Activated CD4-positive, alpha-beta T cell treated with anti-CD3 and anti-CD28 coated beads for 48 hours (primary cell): ENCODE measurements at regions not wholly inside any gene's neighbourhood (a gene's known extent, or its start where the extent isn't known, plus 50 kb on each side); places are given as distances from the start of the nearest gene placed in this dataset.
A peak's percentile ranks its signal among the peaks of the same experiment; 100 is the strongest.
"Not testable (repeated sequence)": the region's sequence is repeated elsewhere in the genome, so short reads cannot be mapped to it uniquely, and the experiment has no call there.

Experiments
- DNase-seq: peaks from one replicate; pipeline ENCODE4 v3.0.0-alpha.2; 2020

- no peak for DNase-seq
Measured at GRCh38 chrX:129158505-129158904, 364.8 kb downstream of the SMARCA1 start.

DNA sequence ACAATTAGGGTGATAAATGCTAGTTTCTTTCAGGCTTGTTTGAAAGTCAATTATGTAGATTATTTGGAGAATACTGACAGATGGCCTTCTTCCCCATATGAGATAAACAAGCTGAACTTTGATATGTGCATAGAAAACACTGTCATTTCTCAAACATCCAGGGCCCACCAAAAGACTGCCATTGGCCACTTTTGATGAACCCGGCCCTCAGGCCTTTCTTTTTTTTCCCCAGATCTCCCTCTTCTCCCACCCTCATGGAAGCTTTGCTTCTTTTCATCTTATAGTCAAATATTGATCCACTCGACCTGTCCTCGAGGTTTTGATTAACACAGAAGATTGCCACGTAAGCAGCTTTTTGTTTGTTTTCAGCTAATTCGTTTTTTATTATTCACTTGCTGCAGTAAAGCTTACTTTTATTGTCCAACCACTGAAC is 377.4 kb downstream of the SMARCA1 start:
- DNase-seq, result no peak

DNA sequence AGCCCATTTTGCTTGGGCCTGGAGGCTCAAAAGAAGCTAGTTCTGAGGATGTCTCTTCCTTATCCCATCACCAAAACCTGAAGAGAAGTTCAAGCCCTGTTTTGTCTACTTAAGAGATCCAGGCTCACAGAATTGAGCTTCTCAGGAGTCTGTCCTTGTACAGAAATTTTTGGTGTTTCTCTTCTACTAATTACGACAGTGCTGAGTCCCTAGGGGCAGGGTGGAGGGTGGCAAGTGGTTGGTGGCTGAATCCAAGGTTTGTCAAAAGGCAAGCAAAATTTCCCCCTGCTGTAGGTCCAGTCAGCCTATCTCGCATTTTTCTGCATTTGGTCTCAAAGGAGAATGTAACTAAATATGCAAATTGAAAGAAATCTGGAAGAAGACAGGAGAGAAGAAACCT is 377.9 kb downstream of the SMARCA1 start:
- no peak for DNase-seq

GRCh38 chrX:129144172-129145038 is 378.9 kb downstream of the SMARCA1 start:
- no peak for DNase-seq

DNA sequence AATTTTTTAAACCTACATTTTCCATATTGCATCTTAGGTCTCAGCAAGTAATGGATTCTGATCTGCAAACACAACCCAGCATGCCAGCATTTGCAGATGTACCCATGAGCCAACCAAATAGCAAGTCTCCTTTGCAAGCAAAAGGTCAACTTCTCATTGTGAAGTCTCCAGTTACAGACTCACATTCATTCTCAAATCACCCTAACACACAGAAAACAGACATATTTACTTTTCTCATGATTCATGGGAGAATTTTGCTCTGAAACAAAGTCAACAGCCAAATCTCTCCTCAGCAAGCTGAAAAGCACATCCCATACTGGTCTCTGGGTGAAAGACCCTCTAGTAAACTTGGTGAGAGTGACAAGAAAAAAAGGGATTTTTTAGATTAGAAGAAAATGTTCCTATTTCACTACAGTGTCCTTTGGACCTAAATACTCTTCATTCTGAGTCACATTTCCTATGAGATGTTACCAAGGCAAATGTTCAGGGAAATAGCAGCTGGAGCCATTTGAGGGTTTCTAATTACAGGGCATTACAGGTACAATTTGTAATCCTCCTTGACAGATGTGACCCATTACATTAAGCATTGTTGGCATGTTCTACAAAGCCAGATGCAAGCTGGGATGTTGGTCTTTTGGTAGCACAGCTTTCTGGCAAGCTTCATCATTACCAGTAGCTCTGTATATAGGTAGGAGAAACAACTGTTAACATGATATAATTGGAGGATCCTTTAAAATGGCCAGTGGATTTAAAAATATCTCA is 383.3 kb downstream of the SMARCA1 start:
- no peak for DNase-seq

DNA sequence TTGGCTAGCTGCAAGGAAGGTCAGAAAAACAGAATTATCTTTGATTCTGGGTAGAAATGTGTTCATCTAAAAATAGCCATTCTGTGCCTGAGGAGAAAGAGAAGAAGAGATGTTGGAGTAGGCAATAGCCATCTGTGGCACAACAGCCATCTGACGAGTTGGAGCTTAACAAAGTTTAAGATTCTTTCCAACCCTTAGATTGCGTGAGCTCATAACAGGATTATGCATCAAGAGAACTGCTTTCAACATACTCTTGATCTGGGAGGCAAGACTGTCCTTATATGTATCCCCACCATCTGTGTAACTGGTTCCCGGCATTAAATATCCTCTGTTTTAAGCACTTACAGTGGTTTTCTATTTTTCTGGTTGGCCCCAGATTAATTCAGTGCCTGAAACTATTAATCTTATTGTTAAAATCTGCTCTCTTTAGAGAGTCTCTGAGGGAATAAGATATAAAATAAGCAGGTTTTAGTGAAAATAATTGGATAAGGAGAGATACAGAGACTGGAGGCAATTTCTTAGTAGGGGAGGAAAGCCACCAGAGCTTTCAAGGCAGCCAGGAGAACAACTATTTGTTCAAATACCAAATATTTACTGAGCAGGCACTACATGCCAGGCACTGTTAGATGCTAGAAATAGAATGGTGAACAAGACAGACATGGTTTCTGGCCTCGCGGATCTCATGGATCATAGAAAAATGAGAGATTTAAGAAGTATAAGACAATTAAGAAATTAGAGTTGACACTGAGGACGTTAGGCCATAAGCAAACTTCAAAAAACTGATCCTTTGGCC is 398.0 kb downstream of the SMARCA1 start:
- DNase-seq, result no peak

DNA sequence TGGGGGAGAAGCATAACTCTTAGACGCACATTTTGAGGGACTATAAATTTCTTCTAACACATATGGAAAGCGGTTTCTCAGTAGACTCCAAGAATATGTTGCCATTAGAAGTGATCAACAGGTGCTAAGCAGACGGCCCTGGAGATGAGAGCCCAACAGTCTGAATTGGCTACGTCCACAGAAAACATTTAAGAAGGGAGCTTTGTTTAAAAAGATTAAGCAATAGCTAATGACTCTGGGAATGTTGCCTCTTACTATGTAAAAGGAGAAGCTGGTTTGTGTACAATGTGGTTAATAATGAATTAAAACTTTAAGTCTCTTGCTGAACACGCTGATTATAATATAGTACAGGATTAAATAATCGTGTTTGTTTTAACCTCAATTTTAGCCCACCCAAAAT is 399.5 kb downstream of the SMARCA1 start:
- no peak for DNase-seq

- DNase-seq, result no peak
Measured at GRCh38 chrX:129116676-129117470, 406.4 kb downstream of the SMARCA1 start.

DNA sequence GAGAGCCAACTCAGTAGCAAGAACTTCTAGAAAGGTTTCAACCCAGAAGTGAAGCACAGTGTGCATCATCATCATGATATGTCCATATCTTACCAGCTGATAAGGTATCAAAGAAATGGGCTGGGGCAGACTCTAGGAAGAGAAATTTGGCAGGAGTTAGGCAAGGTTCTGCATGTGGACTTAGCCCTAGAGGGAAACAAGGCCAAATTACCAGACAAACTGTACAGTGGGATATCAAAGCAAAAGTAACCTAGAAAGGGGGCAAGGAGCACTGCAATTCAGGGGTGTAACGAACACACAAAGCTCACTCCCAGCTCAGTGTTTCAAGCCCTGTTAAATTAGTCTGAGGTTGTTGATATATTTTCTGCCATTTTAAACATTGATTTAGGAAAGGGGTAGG is 407.4 kb downstream of the SMARCA1 start:
- no peak for DNase-seq

GRCh38 chrX:129115104-129115503 is 408.2 kb downstream of the SMARCA1 start:
- DNase-seq, result peak; percentile 29

GRCh38 chrX:129111081-129111798 is 412.1 kb downstream of the SMARCA1 start:
- DNase-seq, result no peak

GRCh38 chrX:129108936-129109335 is 414.4 kb downstream of the SMARCA1 start:
- no peak for DNase-seq

DNA sequence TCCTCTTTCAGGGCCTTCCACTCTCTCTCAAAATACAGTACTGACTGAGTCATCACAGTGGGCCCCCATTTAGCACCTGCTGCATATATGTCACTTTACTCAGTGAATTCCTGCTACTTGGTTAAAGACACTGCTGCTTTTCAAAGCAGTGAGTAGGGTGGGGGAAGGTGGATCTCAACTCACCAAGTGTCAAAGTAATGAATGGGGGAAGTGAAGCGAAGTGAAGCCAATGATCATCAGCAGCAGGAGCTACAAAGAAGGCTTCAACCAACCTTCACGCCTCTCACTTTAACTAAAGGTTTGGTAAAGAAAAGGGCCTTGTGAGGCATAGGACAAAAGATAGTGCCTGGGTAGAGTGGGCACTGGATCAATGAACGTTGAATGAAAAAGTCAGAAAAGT is 424.1 kb downstream of the SMARCA1 start:
- no peak for DNase-seq

GRCh38 chrX:129097668-129098067 is 425.6 kb downstream of the SMARCA1 start:
- no peak for DNase-seq

DNA sequence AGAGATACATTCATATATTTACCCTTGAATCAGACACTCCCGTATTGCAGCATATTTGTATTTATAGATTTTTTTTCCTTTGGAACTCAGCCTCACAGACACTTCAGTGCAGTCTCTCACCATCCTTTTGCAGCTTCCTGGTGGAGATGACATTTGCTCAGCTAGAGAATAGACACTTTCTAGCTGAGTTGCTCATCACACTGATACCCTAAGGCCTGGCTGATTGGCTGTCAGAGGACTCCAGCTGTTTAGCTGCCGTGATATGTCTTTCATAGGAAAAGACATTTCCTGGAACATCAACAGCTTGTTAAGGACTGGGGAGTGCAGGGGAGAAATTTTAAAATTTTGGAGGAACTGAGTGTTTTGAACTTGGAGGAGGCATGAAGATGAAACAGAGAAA is 429.6 kb downstream of the SMARCA1 start:
- DNase-seq, result no peak

DNA sequence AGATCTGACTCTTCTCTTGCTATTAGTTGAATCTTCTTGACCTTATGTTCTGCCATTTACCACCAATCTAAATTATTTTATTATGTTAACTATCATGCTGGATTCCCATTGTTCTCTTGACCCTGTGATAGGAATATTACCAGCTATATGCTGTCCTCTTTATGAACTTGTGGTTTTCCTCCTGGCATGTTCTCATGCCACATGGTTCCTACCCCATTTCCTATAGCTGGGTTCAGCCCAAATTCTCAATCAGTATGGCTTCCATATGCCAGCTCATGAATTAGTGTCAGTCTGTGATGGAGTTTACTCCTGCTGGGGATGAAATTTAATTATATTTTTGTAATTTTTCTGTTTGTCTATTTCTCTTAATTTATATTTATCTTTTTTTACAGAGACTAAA is 430.5 kb downstream of the SMARCA1 start:
- no peak for DNase-seq

DNA sequence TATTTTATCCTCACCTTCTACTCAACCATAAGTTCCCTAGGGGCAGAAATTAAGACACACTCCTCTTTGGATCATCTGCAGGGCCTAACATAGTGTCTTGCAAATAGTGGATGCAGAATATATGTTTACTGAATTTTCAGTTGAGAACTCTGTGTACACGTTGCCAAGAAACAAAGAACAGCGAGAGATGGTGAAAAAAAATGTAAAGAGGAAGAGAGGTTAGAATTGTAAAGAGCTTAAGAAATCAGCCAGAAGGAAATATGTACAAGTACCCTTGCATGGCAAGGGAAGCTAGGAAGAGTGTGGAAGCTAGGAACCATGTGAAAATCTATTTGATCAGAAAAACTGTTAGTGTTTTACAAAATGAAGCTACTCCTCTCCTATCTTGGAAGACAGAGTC is 431.0 kb downstream of the SMARCA1 start:
- DNase-seq, result no peak

GRCh38 chrX:129091097-129091496 is 432.2 kb downstream of the SMARCA1 start:
- no peak for DNase-seq

DNA sequence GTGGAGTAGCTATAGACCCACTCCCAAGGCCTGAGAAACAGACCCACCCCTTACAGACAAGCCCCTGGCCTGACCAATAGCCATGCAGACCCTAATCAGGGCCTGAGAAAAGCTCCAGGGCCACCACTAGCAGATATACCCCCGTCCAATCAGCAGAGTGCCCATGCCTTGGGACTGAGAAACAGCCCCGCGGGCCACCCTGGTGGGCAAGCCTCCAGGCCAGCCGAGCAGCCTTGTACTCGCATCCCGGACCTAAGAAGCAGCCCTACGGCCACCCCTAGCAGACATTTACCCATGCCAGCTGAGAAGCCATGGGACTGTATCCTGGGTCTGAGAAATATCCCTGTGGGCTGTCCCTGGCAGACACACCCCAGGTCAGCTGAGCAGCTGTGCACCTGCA is 436.5 kb downstream of the SMARCA1 start:
- no peak for DNase-seq

DNA sequence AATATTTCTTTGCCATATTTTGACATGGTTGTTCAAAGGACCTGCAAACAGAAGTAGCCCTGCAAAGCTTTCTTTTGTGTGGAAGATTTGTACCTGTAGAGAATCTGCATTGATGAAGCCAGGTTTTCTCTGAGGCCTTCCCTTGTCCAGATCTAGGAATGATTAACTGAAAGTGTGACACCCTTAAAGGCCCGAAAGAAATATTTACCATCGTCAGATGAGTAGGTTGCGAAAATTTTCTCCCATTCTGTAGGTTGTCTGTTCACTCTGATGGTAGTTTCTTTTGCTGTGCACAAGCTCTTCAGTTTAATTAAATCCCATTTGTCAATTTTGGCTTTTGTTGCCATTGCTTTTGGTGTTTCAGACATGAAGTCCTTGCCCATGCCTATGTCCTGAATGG is 439.0 kb downstream of the SMARCA1 start:
- DNase-seq, result not testable (repeated sequence)

DNA sequence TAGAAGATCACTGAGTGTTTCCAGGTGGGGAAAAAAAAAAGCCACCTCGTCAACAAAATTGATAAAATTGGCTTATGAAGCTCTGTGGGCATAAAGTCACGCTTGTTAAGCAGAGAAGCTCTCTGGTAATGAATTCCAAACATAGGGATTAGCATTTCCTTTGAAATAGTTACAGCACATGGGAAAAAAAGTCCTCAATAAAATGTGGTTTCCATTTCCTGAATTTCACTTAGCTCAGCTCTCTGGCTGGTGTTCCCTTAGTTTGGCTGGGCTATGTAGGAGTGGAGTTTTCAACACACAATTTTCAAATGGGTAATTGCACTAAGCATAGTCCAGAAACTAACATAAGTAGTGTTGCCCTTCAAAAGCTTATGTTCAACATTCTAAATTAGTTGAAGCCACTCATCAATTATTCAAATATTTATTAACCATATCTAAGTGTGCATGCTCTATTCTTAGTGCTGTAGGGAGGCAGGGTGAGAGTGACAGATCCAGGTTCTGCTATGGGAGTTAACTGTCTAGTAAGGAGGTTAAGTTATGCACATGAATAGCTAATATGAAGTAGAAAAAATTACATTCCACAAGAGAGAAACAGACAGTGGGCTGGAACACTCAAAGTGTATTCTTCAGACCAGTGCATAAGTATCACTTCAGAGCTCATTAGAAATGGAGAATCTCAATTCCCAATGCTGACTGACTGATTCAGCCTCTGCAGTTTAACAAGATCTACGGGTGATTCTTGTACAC is 445.7 kb downstream of the SMARCA1 start:
- DNase-seq, result no peak
